B cell (primary cell): ENCODE measurements at regions not wholly inside any gene's neighbourhood (a gene's known extent, or its start where the extent isn't known, plus 50 kb on each side); places are given as distances from the start of the nearest gene placed in this dataset.

ENCODE experiments used
- ATAC-seq: fragments of 200-7000 bp; cut with Tn5 transposase; one replicate; pipeline ENCODE4 v1.10.0; 2021; ENCODE audit warnings: low read depth, mild to moderate bottlenecking, moderate number of reproducible peaks, moderate library complexity
- CTCF ChIA-PET: fragments of 350-600 bp; sonication (Branson Sonifier 250); formaldehyde crosslinking; loops from one replicate; lab custom pipeline; 2021; ENCODE audit warnings: antibody characterized with exemption, inconsistent platforms; lab: Charles Lee
- POLR2A ChIA-PET: fragments of 350-600 bp; sonication (Branson Sonifier 250); formaldehyde crosslinking; loops from one replicate; lab custom pipeline; 2021; ENCODE audit warnings: antibody characterized with exemption; lab: Charles Lee
- DNase-seq: peaks from one replicate; pipeline ENCODE4 v3.0.0; 2013
- H2AFZ ChIP-seq: 2 replicates; pipeline ENCODE4 v1.6.1; 2012; ENCODE audit warnings: mild to moderate bottlenecking, low read depth, low read length; ENCODE audit not compliant: insufficient read depth, poor library complexity, severe bottlenecking
- H3K27ac ChIP-seq, 2 donors: 1 replicate in 1 of 2; 2 replicates in 1 of 2; pipeline ENCODE4 v1.5.1; 2012 to 2013; ENCODE audit warnings: low read length in 2 of 2, mild to moderate bottlenecking in 2 of 2, moderate library complexity in 1 of 2
- H3K27me3 ChIP-seq, 4 experiments: fragments of 200-600 bp in 1 of 4; sonication (generic) in 1 of 4; replicated peaks in 1 of 4; 1 replicate in 2 of 4; 2 replicates in 2 of 4; pipeline versions ENCODE4 v1.6.1 to v1.7.0; 2013 to 2016; ENCODE audit warnings: low read length in 3 of 4, mild to moderate bottlenecking in 2 of 4, mixed read lengths in 1 of 4, moderate library complexity in 1 of 4; ENCODE audit not compliant: insufficient read depth in 4 of 4, control insufficient read depth in 3 of 4; ENCODE audit errors: control extremely low read depth in 1 of 4
- H3K36me3 ChIP-seq, 2 experiments: replicated peaks in 1 of 2; 1 replicate in 1 of 2; 2 replicates in 1 of 2; pipeline versions ENCODE4 v1.6.1 to v1.7.1; 2013; ENCODE audit warnings: low read length in 1 of 2; ENCODE audit not compliant: insufficient read depth in 2 of 2, control insufficient read depth in 1 of 2; ENCODE audit errors: control extremely low read depth in 1 of 2, extremely low read depth in 1 of 2
- H3K4me1 ChIP-seq, 2 donors: fragments of 200-600 bp in 1 of 2; sonication (generic) in 1 of 2; 1 replicate in 1 of 2; 2 replicates in 1 of 2; pipeline versions ENCODE4 v1.5.1 to v1.6.1; 2013 to 2017; ENCODE audit warnings: low read length in 2 of 2; ENCODE audit not compliant: control insufficient read depth in 2 of 2, insufficient read depth in 2 of 2
- H3K4me2 ChIP-seq: replicated peaks from 2 replicates; pipeline ENCODE3; 2012; ENCODE audit warnings: mild to moderate bottlenecking, low read depth, low read length; ENCODE audit not compliant: poor library complexity, severe bottlenecking
- H3K4me3 ChIP-seq, 5 experiments: fragments of 200-600 bp in 1 of 5; sonication (generic) in 1 of 5; 1 replicate in 3 of 5; 2 replicates in 2 of 5; pipeline versions ENCODE4 v1.5.1 to v1.7.0; 2011 to 2016; ENCODE audit warnings: low read length in 4 of 5, mild to moderate bottlenecking in 4 of 5, low read depth in 2 of 5, control low read depth in 1 of 5, moderate library complexity in 1 of 5; ENCODE audit not compliant: insufficient read depth in 1 of 5; ENCODE audit errors: control extremely low read depth in 1 of 5, extremely low read depth in 1 of 5
- H3K79me2 ChIP-seq: fragments of 200-600 bp; sonication (generic); one replicate; pipeline ENCODE4 v1.6.0; 2016; ENCODE audit warnings: low read length; ENCODE audit not compliant: control insufficient read depth, insufficient read depth
- H3K9ac ChIP-seq: fragments of 200-600 bp; sonication (generic); 2 replicates; pipeline ENCODE4 v1.6.1; 2017; ENCODE audit warnings: mild to moderate bottlenecking, low read length, moderate library complexity
- H3K9me3 ChIP-seq, 3 donors: one replicate each; pipeline versions ENCODE4 v1.6.1 to v1.7.1; 2013; ENCODE audit warnings: low read length in 2 of 3; ENCODE audit not compliant: control insufficient read depth in 2 of 3, insufficient read depth in 1 of 3; ENCODE audit errors: control extremely low read depth in 1 of 3
- H4K20me1 ChIP-seq: 2 replicates; pipeline ENCODE4 v1.6.0; 2012; ENCODE audit warnings: mild to moderate bottlenecking, low read length; ENCODE audit not compliant: insufficient read depth, control insufficient read depth, poor library complexity, severe bottlenecking
- H3K27ac Mint-ChIP-seq: one replicate; pipeline ENCODE4 v1.8.0; 2021; ENCODE audit warnings: mixed read lengths
- H3K27me3 Mint-ChIP-seq: one replicate; pipeline ENCODE4 v1.8.0; 2021; ENCODE audit warnings: mixed read lengths
- H3K4me1 Mint-ChIP-seq: one replicate; pipeline ENCODE4 v1.8.0; 2021; ENCODE audit warnings: mixed read lengths
- H3K4me3 Mint-ChIP-seq: one replicate; pipeline ENCODE4 v1.8.0; 2021; ENCODE audit warnings: mixed read lengths
- H3K9me3 Mint-ChIP-seq: one replicate; pipeline ENCODE4 v1.8.0; 2022; ENCODE audit warnings: mixed read lengths; ENCODE audit not compliant: insufficient read depth
- EZH2 ChIP-seq: IDR thresholded peaks from 2 replicates; pipeline ENCODE4 v1.6.1; 2012; ENCODE audit warnings: borderline replicate concordance, low read depth, mild to moderate bottlenecking, moderate library complexity, low read length; ENCODE audit not compliant: insufficient read depth, poor library complexity, severe bottlenecking
- WGBS: methylation state at CpG from one replicate; pipeline ENCODE4 v1.1.5; 2013; ENCODE audit warnings: missing lambda C conversion rate; ENCODE audit not compliant: insufficient coverage; 5-methylcytosine and 5-hydroxymethylcytosine counted together
- intact Hi-C: fragments of 100-400 bp; cut with micrococcal nuclease; formaldehyde crosslinking; loops from one replicate; pipeline ENCODE4 v1.10.0; 2022
- TF ChIP-seq, protein P1 (sequence below): fragments of 200-600 bp; IDR thresholded peaks from one replicate; pipeline ENCODE4 v1.8.0; 2022; ENCODE audit warnings: antibody characterized with exemption, mild to moderate bottlenecking

DNA sequence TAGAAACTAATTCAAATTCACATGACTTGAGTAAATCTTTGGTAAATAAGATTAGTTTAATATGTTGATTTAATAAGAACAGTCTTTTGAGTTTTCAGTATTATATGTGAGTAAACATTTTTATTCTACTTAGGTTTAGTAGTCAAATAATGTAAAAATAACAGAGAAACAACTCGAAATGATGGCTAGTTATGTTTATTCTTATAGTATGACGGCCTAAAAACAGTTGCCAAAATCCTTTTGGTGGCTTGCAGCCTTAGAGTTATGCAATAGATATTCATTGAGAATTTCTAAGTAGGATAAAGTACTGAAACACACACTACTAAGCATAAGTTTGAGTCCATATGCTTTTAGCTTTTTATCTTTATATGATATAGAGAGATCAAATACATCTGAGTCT, 184.8 kb downstream of the GNAI1 start:
- H3K27me3 ChIP-seq = no peaks in the 10 kb centered on the region
- no peaks in the 10 kb centered on the region for H3K79me2 ChIP-seq
- H2AFZ ChIP-seq = no peak overlapping the region
- no peaks in the 10 kb centered on the region for H3K4me1 ChIP-seq
- Mint-ChIP-seq H3K4me3 (no peak overlapping the region), H3K9me3 (no peaks in the 10 kb centered on the region), H3K27ac (no peak overlapping the region), H3K27me3 (no peaks in the 10 kb centered on the region), H3K4me1 (no peaks in the 10 kb centered on the region)
- TF ChIP-seq, protein P1, sequence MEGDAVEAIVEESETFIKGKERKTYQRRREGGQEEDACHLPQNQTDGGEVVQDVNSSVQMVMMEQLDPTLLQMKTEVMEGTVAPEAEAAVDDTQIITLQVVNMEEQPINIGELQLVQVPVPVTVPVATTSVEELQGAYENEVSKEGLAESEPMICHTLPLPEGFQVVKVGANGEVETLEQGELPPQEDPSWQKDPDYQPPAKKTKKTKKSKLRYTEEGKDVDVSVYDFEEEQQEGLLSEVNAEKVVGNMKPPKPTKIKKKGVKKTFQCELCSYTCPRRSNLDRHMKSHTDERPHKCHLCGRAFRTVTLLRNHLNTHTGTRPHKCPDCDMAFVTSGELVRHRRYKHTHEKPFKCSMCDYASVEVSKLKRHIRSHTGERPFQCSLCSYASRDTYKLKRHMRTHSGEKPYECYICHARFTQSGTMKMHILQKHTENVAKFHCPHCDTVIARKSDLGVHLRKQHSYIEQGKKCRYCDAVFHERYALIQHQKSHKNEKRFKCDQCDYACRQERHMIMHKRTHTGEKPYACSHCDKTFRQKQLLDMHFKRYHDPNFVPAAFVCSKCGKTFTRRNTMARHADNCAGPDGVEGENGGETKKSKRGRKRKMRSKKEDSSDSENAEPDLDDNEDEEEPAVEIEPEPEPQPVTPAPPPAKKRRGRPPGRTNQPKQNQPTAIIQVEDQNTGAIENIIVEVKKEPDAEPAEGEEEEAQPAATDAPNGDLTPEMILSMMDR = no peak
- TF ChIP-seq EZH2 = no peak
- no peaks in the 10 kb centered on the region for H3K36me3 ChIP-seq
- intact Hi-C loops = no loop called here
- ATAC-seq (no peak), DNase-seq (no peak)
- WGBS = no CpG with 5 or more reads among the region's 2 CpGs
- H3K4me3 ChIP-seq = no peak overlapping the region
- H3K4me2 ChIP-seq = no peak overlapping the region
- H3K27ac ChIP-seq = no peak overlapping the region
- ChIA-PET POLR2A (no interaction called here), CTCF (no interaction called here)
- no peaks in the 10 kb centered on the region for H3K9me3 ChIP-seq
- no peaks in the 10 kb centered on the region for H4K20me1 ChIP-seq
- H3K9ac ChIP-seq = no peak overlapping the region

DNA sequence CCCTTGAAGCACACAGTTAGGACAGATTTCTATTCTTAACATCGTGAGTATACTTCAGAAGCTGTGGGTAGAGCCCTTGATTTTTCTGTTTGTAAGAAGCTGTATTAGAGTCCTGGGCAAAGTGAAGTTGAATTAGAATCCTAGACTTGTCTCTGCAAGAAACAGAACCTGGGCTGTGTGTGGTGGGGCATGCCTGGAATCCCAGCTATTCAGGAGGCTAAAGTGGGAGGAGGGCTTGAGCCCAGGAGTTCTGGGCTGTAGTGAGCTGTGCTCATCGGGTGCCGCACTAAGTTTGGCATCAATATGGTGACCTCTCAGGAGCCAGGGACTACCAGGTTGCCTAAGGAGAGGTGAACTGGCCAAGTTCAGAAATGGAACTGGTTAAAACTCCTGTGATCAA, 183.4 kb downstream of the GNAI1 start:
- ChIA-PET CTCF (no interaction called here), POLR2A (no interaction called here)
- Histone ChIP-seq H4K20me1 (no peaks in the 10 kb centered on the region), H3K9me3 (no peaks in the 10 kb centered on the region), H3K4me1 (no peaks in the 10 kb centered on the region), H3K4me3 (no peak overlapping the region), H3K9ac (no peak overlapping the region), H3K4me2 (no peak overlapping the region), H2AFZ (no peak overlapping the region), H3K36me3 (no peaks in the 10 kb centered on the region), H3K27me3 (no peaks in the 10 kb centered on the region), H3K27ac (no peak overlapping the region), H3K79me2 (no peaks in the 10 kb centered on the region)
- TF ChIP-seq, protein P1 = no peak
- no peak for TF ChIP-seq EZH2
- intact Hi-C loops = no loop called here
- no peak for DNase-seq
- no peaks in the 10 kb centered on the region for H3K4me1 Mint-ChIP-seq
- no peak overlapping the region for H3K27ac Mint-ChIP-seq
- H3K27me3 Mint-ChIP-seq = no peaks in the 10 kb centered on the region
- H3K4me3 Mint-ChIP-seq = no peak overlapping the region
- no peak for ATAC-seq
- H3K9me3 Mint-ChIP-seq = no peaks in the 10 kb centered on the region
- 85% methylated on average over 3 of the region's 3 CpGs for WGBS
